ENCODE measurements at regions not wholly inside any gene's neighbourhood (a gene's known extent, or its start where the extent isn't known, plus 50 kb on each side); places are given as distances from the start of the nearest gene placed in this dataset.
"Not testable (repeated sequence)": the region's sequence is repeated elsewhere in the genome, so short reads cannot be mapped to it uniquely, and the experiment has no call there.

GRCh38 chr5:91245074-91245452, 138.1 kb downstream of the ARRDC3 start:
- H3K27ac ChIP-seq: no peak overlapping the region
- intact Hi-C loops (cut with DNase I): no loop called here

DNA sequence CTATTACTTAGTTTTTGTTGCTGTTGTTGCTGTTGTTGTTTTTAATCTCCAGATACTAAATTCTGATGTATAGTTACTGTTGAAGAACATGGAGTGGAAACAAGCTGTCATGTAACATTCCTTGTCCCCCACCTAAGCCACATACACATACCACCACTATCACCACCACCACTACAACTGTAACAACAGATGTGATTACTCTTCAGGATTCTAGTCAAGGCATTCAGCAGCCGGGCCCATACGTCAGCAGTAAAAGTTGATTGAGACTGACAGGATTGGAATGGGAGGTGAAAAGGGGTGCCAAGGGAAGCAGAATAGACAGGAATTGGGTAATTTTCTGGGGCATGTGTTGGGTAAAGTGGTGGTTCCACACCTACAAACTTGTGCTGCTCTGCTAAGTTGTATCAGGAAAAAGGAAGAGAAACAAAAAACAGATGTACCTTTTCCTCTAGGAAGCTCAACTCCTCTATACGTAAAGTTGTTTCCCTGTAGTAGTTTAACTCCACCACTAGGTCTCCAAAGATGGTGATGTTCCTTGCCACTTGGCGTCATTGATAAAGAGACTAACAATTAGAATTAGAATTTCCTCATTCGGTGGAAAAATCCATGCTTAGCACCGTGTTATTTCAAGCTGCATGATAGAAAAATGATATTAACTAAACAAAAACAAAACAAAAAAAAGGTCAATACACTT, 138.6 kb downstream of the ARRDC3 start:
- no peaks in the 10 kb centered on the region for H3K4me1 ChIP-seq
- peaks cover 0 to 5% of the 10 kb centered on the region in 2 donors for H3K9me3 ChIP-seq
- TF ChIP-seq, protein P1, sequence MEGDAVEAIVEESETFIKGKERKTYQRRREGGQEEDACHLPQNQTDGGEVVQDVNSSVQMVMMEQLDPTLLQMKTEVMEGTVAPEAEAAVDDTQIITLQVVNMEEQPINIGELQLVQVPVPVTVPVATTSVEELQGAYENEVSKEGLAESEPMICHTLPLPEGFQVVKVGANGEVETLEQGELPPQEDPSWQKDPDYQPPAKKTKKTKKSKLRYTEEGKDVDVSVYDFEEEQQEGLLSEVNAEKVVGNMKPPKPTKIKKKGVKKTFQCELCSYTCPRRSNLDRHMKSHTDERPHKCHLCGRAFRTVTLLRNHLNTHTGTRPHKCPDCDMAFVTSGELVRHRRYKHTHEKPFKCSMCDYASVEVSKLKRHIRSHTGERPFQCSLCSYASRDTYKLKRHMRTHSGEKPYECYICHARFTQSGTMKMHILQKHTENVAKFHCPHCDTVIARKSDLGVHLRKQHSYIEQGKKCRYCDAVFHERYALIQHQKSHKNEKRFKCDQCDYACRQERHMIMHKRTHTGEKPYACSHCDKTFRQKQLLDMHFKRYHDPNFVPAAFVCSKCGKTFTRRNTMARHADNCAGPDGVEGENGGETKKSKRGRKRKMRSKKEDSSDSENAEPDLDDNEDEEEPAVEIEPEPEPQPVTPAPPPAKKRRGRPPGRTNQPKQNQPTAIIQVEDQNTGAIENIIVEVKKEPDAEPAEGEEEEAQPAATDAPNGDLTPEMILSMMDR (IDR thresholded peaks at IDR 0.05): no peak
- no peak overlapping the region for H3K4me3 ChIP-seq
- intact Hi-C loops (cut with DNase I): no loop called here
- DNase-seq (ENCODE audit: low spot score in 2 of 2): no peak
- H3K27me3 ChIP-seq: no peaks in the 10 kb centered on the region
- no peak overlapping the region for H3K27ac ChIP-seq
- no peaks in the 10 kb centered on the region for H3K36me3 ChIP-seq

More at GRCh38 chr5:91245074-91245452, 138.1 kb downstream of the ARRDC3 start:
- no peaks in the 10 kb centered on the region for H3K4me1 ChIP-seq
- H3K36me3 ChIP-seq: no peaks in the 10 kb centered on the region
- DNase-seq (ENCODE audit: low spot score in 2 of 2): no peak
- no peaks in the 10 kb centered on the region for H3K27me3 ChIP-seq
- H3K4me3 ChIP-seq: no peak overlapping the region
- TF ChIP-seq, protein P1 (IDR thresholded peaks at IDR 0.05): no peak
- H3K9me3 ChIP-seq: peaks cover 0 to 9% of the 10 kb centered on the region in 2 donors

GRCh38 chr5:91243852-91244251, 139.3 kb downstream of the ARRDC3 start:
- DNase-seq (ENCODE audit: low spot score in 2 of 2): no peak
- Histone ChIP-seq H3K27ac (no peak overlapping the region), H3K9me3 (peaks cover 0 to 5% of the 10 kb centered on the region in 2 donors), H3K36me3 (no peaks in the 10 kb centered on the region), H3K27me3 (no peaks in the 10 kb centered on the region), H3K4me3 (no peak overlapping the region), H3K4me1 (no peaks in the 10 kb centered on the region)
- TF ChIP-seq, protein P1 (IDR thresholded peaks at IDR 0.05): no peak
- intact Hi-C loops (cut with DNase I): no loop called here

DNA sequence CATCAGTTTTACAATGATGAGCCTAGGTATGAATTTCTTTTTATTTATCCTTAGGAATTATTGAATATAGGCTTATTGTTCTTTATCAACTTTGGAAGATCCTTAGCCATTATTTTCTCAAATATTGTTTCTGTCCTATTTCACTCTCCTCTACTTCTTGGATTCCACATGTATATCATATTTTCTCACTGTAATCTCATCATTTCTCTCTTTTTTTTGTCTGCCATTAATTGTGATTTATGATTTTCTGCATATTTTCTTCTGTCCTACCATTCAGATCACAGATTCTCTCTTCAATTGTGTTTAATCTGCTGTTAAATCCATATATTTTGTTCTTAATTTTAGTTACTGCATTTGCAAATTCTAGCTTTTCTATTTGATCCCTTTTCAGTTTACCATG, 139.8 kb downstream of the ARRDC3 start:
- Histone ChIP-seq H3K9me3 (peaks cover 0 to 5% of the 10 kb centered on the region in 2 donors), H3K27me3 (no peaks in the 10 kb centered on the region), H3K4me1 (no peaks in the 10 kb centered on the region), H3K36me3 (no peaks in the 10 kb centered on the region), H3K4me3 (no peak overlapping the region), H3K27ac (no peak overlapping the region)
- TF ChIP-seq, protein P1 (IDR thresholded peaks at IDR 0.05): no peak
- DNase-seq (ENCODE audit: low spot score in 2 of 2): no peak
- intact Hi-C loops (cut with DNase I): no loop called here

- H3K36me3 ChIP-seq; H3K27ac ChIP-seq; intact Hi-C loops (cut with DNase I); H3K27me3 ChIP-seq; DNase-seq (ENCODE audit: low spot score in 2 of 2); H3K4me3 ChIP-seq; H3K4me1 ChIP-seq; H3K9me3 ChIP-seq: not testable (repeated sequence)
Observed at GRCh38 chr5:91241460-91241859, 141.7 kb downstream of the ARRDC3 start.

DNA sequence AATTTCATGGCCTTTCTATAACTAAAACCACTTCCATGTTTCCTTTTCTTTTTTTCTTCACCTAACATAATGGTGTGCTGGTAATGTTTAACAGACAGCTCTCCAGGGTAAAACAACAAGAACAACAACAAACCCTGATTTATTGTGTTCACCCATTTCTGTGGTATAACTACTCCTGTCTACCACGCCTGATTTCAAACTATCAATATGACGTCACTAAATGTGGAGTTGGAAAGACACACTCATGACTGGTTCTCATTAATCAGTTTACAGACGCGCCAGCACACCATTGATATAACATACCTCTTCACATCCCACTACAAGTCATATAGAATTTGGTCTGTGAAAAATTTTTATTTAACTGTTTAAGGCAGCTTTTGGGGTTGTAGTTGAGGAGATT, 142.9 kb downstream of the ARRDC3 start:
- intact Hi-C loops (cut with DNase I): no loop called here
- TF ChIP-seq, protein P1 (IDR thresholded peaks at IDR 0.05): no peak
- no peak for DNase-seq (ENCODE audit: low spot score in 2 of 2)
- H3K4me1 ChIP-seq: no peaks in the 10 kb centered on the region
- peaks cover 0 to 5% of the 10 kb centered on the region in 2 donors for H3K9me3 ChIP-seq
- H3K27ac ChIP-seq: no peak overlapping the region
- H3K27me3 ChIP-seq: no peaks in the 10 kb centered on the region
- H3K4me3 ChIP-seq: no peak overlapping the region
- H3K36me3 ChIP-seq: no peaks in the 10 kb centered on the region

Data from ascending aorta (tissue), 2 donors.